Immature natural killer cell (primary cell): ENCODE measurements at regions not wholly inside any gene's neighbourhood (a gene's known extent, or its start where the extent isn't known, plus 50 kb on each side); places are given as distances from the start of the nearest gene placed in this dataset.
"Not testable (repeated sequence)": the region's sequence is repeated elsewhere in the genome, so short reads cannot be mapped to it uniquely, and the experiment has no call there.

ENCODE experiments used
- DNase-seq, 3 donors: peaks; one replicate each; pipeline ENCODE4 v3.0.0; 2022; ENCODE audit warnings: mixed read lengths in 1 of 3
- H3K27ac Mint-ChIP-seq, 6 donors: one replicate each; pipeline ENCODE4 v1.8.0; 2020; ENCODE audit warnings: mixed read lengths in 6 of 6, mild to moderate bottlenecking in 5 of 6, inconsistent platforms in 4 of 6, moderate library complexity in 3 of 6
- H3K27me3 Mint-ChIP-seq, 3 donors: one replicate each; pipeline ENCODE4 v1.8.0; 2020 to 2021; ENCODE audit warnings: low read depth in 3 of 3, mild to moderate bottlenecking in 3 of 3, mixed read lengths in 3 of 3, moderate library complexity in 3 of 3, inconsistent platforms in 1 of 3
- H3K36me3 Mint-ChIP-seq, 3 donors: one replicate each; pipeline ENCODE4 v1.8.0; 2020; ENCODE audit warnings: mixed read lengths in 3 of 3, inconsistent platforms in 2 of 3, mild to moderate bottlenecking in 2 of 3
- H3K4me1 Mint-ChIP-seq, 2 donors: one replicate each; pipeline ENCODE4 v1.8.0; 2020; ENCODE audit warnings: inconsistent platforms in 2 of 2, mild to moderate bottlenecking in 2 of 2, mixed read lengths in 2 of 2, moderate library complexity in 1 of 2
- H3K4me3 Mint-ChIP-seq, 5 donors: one replicate each; pipeline ENCODE4 v1.8.0; 2020; ENCODE audit warnings: mild to moderate bottlenecking in 5 of 5, mixed read lengths in 5 of 5, inconsistent platforms in 3 of 5, moderate library complexity in 3 of 5
- H3K9me3 Mint-ChIP-seq, 6 donors: one replicate each; pipeline ENCODE4 v1.8.0; 2020; ENCODE audit warnings: mild to moderate bottlenecking in 6 of 6, mixed read lengths in 6 of 6, inconsistent platforms in 4 of 6, moderate library complexity in 3 of 6

DNA sequence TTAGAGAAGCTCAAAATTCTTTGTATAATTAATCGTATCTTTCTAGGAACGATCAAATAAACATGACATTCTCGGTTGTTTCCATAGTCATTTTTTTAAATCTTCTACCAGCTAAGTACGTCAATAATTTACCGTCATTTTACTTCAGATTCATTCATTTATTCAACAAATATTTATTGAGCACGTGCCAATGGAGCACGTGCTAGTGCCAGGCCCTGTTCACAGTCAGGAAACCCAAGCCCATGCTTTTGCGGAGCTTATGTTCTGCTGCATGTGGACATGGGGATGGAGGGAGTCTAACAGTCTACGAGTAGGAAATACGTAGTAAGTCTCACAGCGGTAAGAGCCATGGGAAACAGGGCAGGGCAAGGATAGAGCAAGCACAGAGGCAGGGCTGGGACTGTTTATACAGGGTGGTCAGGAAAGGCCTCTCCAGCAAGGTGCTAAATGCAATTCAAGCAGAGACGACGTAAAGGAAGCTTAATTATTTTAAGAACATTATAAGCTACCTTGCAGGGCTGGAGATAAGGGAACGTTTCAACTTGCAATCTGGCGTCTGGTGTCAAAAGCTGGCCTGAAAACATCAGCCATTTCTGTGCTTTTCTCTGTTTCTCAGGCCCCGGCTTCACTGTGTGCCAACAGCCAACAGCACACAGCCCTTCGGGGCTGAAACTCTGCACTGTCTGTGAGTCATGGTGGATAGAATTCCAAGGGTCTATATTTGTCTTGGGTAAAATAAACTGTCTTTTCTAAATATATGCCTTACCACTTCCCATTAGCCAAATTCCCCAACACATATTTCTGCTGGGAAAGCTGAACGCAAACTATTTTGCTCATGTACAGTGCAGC, 517.1 kb upstream of the ZFP42 start:
- no peaks in the 10 kb centered on the region for H3K4me1 Mint-ChIP-seq
- peaks cover 12 to 41% (median 16%) of the 10 kb centered on the region in 6 donors for H3K9me3 Mint-ChIP-seq
- H3K36me3 Mint-ChIP-seq, result no peaks in the 10 kb centered on the region
- no peak for DNase-seq
- no peak overlapping the region for H3K27ac Mint-ChIP-seq
- H3K27me3 Mint-ChIP-seq, result peaks cover 0 to 2% (median 2%) of the 10 kb centered on the region in 3 donors
- no peak overlapping the region for H3K4me3 Mint-ChIP-seq

- Mint-ChIP-seq H3K27ac (no peak overlapping the region), H3K27me3 (peaks cover 0 to 2% (median 2%) of the 10 kb centered on the region in 3 donors), H3K9me3 (peaks cover 11 to 40% (median 17%) of the 10 kb centered on the region in 6 donors), H3K36me3 (no peaks in the 10 kb centered on the region), H3K4me1 (no peaks in the 10 kb centered on the region), H3K4me3 (no peak overlapping the region)
- no peak for DNase-seq
Measured at GRCh38 chr4:187479511-187479910, 516.1 kb upstream of the ZFP42 start.

GRCh38 chr4:187480146-187481145, 515.1 kb upstream of the ZFP42 start:
- DNase-seq, result no peak
- Mint-ChIP-seq H3K36me3 (no peaks in the 10 kb centered on the region), H3K27ac (peak overlapping the region in 1 of 6 donors; percentile 62), H3K4me3 (no peak overlapping the region), H3K4me1 (no peaks in the 10 kb centered on the region), H3K27me3 (peaks cover 0 to 2% (median 0%) of the 10 kb centered on the region in 3 donors), H3K9me3 (peaks cover 9 to 37% (median 12%) of the 10 kb centered on the region in 6 donors)

DNA sequence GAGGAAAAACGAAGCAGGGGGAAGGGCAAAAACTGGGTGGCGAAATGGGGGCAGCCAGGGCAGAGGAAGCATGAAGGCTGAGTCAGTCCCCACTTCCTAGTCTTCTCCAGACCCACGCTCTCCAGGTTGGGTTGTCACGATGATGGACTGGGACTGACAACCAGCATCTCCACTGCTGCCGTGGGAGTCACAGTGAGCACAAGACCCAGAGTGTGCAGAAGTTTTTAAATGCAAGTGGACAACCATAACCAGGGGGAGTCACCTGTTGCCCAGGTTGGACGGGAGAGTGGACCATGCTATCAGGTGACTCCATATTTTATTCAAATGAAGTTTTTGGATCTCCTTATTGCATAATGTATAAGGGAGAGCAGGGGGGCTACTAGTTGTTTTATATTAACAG, 511.4 kb upstream of the ZFP42 start:
- no peak for DNase-seq
- Mint-ChIP-seq H3K27ac (no peak overlapping the region), H3K4me3 (no peak overlapping the region), H3K9me3 (peaks cover 10 to 49% (median 21%) of the 10 kb centered on the region in 6 donors), H3K27me3 (peaks cover 0 to 2% (median 0%) of the 10 kb centered on the region in 3 donors), H3K36me3 (no peaks in the 10 kb centered on the region), H3K4me1 (no peaks in the 10 kb centered on the region)

GRCh38 chr4:187485676-187486075, 509.9 kb upstream of the ZFP42 start:
- Mint-ChIP-seq H3K27ac (no peak overlapping the region), H3K9me3 (peaks cover 19 to 52% (median 24%) of the 10 kb centered on the region in 6 donors), H3K4me3 (no peak overlapping the region), H3K36me3 (no peaks in the 10 kb centered on the region), H3K27me3 (peaks cover 0 to 2% (median 0%) of the 10 kb centered on the region in 3 donors), H3K4me1 (no peaks in the 10 kb centered on the region)
- no peak for DNase-seq

- H3K9me3 Mint-ChIP-seq, result peaks cover 25 to 59% (median 39%) of the 10 kb centered on the region in 6 donors
- H3K4me3 Mint-ChIP-seq, result no peak overlapping the region
- no peak overlapping the region for H3K27ac Mint-ChIP-seq
- H3K36me3 Mint-ChIP-seq, result no peaks in the 10 kb centered on the region
- H3K4me1 Mint-ChIP-seq, result no peaks in the 10 kb centered on the region
- DNase-seq, result no peak
- H3K27me3 Mint-ChIP-seq, result peaks cover 0 to 2% (median 0%) of the 10 kb centered on the region in 3 donors
Measured at GRCh38 chr4:187491286-187491685, 504.3 kb upstream of the ZFP42 start.

GRCh38 chr4:187491959-187492358, 503.6 kb upstream of the ZFP42 start:
- Mint-ChIP-seq H3K4me1 (no peaks in the 10 kb centered on the region), H3K4me3 (no peak overlapping the region), H3K27me3 (no peaks in the 10 kb centered on the region)

GRCh38 chr4:187493661-187494060, 501.9 kb upstream of the ZFP42 start:
- H3K9me3 Mint-ChIP-seq, result peaks cover 15 to 66% (median 39%) of the 10 kb centered on the region in 6 donors
- H3K27ac Mint-ChIP-seq, result no peak overlapping the region
- H3K4me3 Mint-ChIP-seq, result no peak overlapping the region

More at GRCh38 chr4:187491959-187492358, 503.6 kb upstream of the ZFP42 start:
- no peak for DNase-seq
- H3K36me3 Mint-ChIP-seq, result no peaks in the 10 kb centered on the region
- no peak overlapping the region for H3K27ac Mint-ChIP-seq
- peaks cover 23 to 62% (median 38%) of the 10 kb centered on the region in 6 donors for H3K9me3 Mint-ChIP-seq

GRCh38 chr4:187499956-187500355, 495.6 kb upstream of the ZFP42 start:
- H3K27ac Mint-ChIP-seq, result no peak overlapping the region
- no peak overlapping the region for H3K4me3 Mint-ChIP-seq
- DNase-seq, result no peak
- no peaks in the 10 kb centered on the region for H3K4me1 Mint-ChIP-seq
- H3K36me3 Mint-ChIP-seq, result peaks cover 0 to 3% (median 0%) of the 10 kb centered on the region in 3 donors
- H3K27me3 Mint-ChIP-seq, result peaks cover 0 to 2% (median 0%) of the 10 kb centered on the region in 3 donors
- H3K9me3 Mint-ChIP-seq, result peaks cover 4 to 68% (median 28%) of the 10 kb centered on the region in 6 donors

More at GRCh38 chr4:187493661-187494060, 501.9 kb upstream of the ZFP42 start:
- Mint-ChIP-seq H3K27me3 (no peaks in the 10 kb centered on the region), H3K4me1 (no peaks in the 10 kb centered on the region), H3K36me3 (no peaks in the 10 kb centered on the region)
- no peak for DNase-seq

- no peak for DNase-seq
- Mint-ChIP-seq H3K27ac (no peak overlapping the region), H3K36me3 (peaks cover 0 to 3% (median 0%) of the 10 kb centered on the region in 3 donors), H3K9me3 (peaks cover 4 to 62% (median 26%) of the 10 kb centered on the region in 6 donors), H3K27me3 (peaks cover 0 to 2% (median 0%) of the 10 kb centered on the region in 3 donors), H3K4me3 (no peak overlapping the region), H3K4me1 (no peaks in the 10 kb centered on the region)
Measured at GRCh38 chr4:187500796-187501195, 494.8 kb upstream of the ZFP42 start.

GRCh38 chr4:187501731-187502130, 493.8 kb upstream of the ZFP42 start:
- H3K4me3 Mint-ChIP-seq, result no peak overlapping the region
- H3K4me1 Mint-ChIP-seq, result no peaks in the 10 kb centered on the region
- H3K27me3 Mint-ChIP-seq, result peaks cover 0 to 2% (median 0%) of the 10 kb centered on the region in 3 donors
- peaks cover 6 to 64% (median 30%) of the 10 kb centered on the region in 6 donors for H3K9me3 Mint-ChIP-seq
- DNase-seq, result no peak
- peaks cover 0 to 3% (median 0%) of the 10 kb centered on the region in 3 donors for H3K36me3 Mint-ChIP-seq
- no peak overlapping the region for H3K27ac Mint-ChIP-seq

GRCh38 chr4:187504974-187505797, 490.4 kb upstream of the ZFP42 start:
- Mint-ChIP-seq H3K27ac (no peak overlapping the region), H3K9me3 (peaks cover 7 to 53% (median 30%) of the 10 kb centered on the region in 6 donors), H3K27me3 (peaks cover 0 to 4% (median 1%) of the 10 kb centered on the region in 3 donors), H3K4me1 (no peaks in the 10 kb centered on the region), H3K4me3 (peak overlapping the region in 2 of 5 donors; percentile 17 to 36), H3K36me3 (peaks cover 0 to 6% (median 0%) of the 10 kb centered on the region in 3 donors)
- no peak for DNase-seq

GRCh38 chr4:187505798-187506141, 489.8 kb upstream of the ZFP42 start:
- not testable (repeated sequence) for H3K27me3 Mint-ChIP-seq, H3K27ac Mint-ChIP-seq, H3K4me1 Mint-ChIP-seq, H3K4me3 Mint-ChIP-seq, DNase-seq, H3K36me3 Mint-ChIP-seq
- H3K9me3 Mint-ChIP-seq, result peaks cover 8 to 54% (median 30%) of the 10 kb centered on the region in 6 donors
